ENCODE measurements at regions not wholly inside any gene's neighbourhood (a gene's known extent, or its start where the extent isn't known, plus 50 kb on each side); places are given as distances from the start of the nearest gene placed in this dataset.

GRCh38 chr1:184858288-184858687 is 103.6 kb upstream of the EDEM3 start (continued):
- TF ChIP-seq, protein P1, sequence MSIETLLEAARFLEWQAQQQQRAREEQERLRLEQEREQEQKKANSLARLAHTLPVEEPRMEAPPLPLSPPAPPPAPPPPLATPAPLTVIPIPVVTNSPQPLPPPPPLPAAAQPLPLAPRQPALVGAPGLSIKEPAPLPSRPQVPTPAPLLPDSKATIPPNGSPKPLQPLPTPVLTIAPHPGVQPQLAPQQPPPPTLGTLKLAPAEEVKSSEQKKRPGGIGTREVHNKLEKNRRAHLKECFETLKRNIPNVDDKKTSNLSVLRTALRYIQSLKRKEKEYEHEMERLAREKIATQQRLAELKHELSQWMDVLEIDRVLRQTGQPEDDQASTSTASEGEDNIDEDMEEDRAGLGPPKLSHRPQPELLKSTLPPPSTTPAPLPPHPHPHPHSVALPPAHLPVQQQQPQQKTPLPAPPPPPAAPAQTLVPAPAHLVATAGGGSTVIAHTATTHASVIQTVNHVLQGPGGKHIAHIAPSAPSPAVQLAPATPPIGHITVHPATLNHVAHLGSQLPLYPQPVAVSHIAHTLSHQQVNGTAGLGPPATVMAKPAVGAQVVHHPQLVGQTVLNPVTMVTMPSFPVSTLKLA (IDR thresholded peaks at IDR 0.05) = no peak
- no peak for TF ChIP-seq JARID2 (CRISPR knock-in tag; IDR thresholded peaks at IDR 0.05; ENCODE audit: insufficient replicate concordance)
- TF ChIP-seq POGK (CRISPR knock-in tag; conservative IDR thresholded peaks at IDR 0.05) = no peak
- no peak for TF ChIP-seq ZSCAN31 (CRISPR knock-in tag; IDR thresholded peaks at IDR 0.05; ENCODE audit: low read depth)
- TF ChIP-seq ZNF891 (CRISPR knock-in tag; IDR thresholded peaks at IDR 0.05) = no peak
- TF ChIP-seq SIN3A (IDR thresholded peaks at IDR 0.05; ENCODE audit: borderline replicate concordance, low read depth, low read length) = no peak
- no peak for TF ChIP-seq CENPX (CRISPR knock-in tag; IDR thresholded peaks at IDR 0.05)
- no peak for TF ChIP-seq HCFC1 (IDR thresholded peaks at IDR 0.05; ENCODE audit: low read depth, low read length)

GRCh38 chr1:184854496-184855140 is 100.0 kb upstream of the EDEM3 start:
- 0% methylated on average over 1 of the region's 1 CpG for WGBS (ENCODE audit: low lambda C conversion rate)
- Histone ChIP-seq H3K27ac (ENCODE audit: extremely low read length, insufficient read depth, low read length) (no peak overlapping the region), H3K9me3 (ENCODE audit: low read length) (no peaks in the 10 kb centered on the region), H3K4me2 (ENCODE audit: low read depth, low read length) (no peak overlapping the region), H3K9ac (ENCODE audit: insufficient read depth, low read depth, low read length) (no peak overlapping the region), H2AFZ (ENCODE audit: low read length) (no peak overlapping the region), H3K4me3 (replicated peaks in 1 of 3; ENCODE audit: insufficient read depth in 1 of 3, low read depth in 2 of 3, low read length in 3 of 3) (no peak overlapping the region), H3K4me1 (ENCODE audit: insufficient read depth, low read length) (no peaks in the 10 kb centered on the region), H3K79me2 (ENCODE audit: insufficient read depth, low read length) (no peaks in the 10 kb centered on the region), H3K36me3 (replicated peaks in 1 of 2; ENCODE audit: control insufficient read depth in 1 of 2, insufficient read depth in 2 of 2, low read length in 2 of 2) (no peaks in the 10 kb centered on the region), H3K27me3 (ENCODE audit: control insufficient read depth in 1 of 2, insufficient read depth in 2 of 2, low read length in 2 of 2) (0 out of 5 replicates have a peak, but pooled peaks cover 0 to 4% of the 10 kb centered on the region in 2 experiments), H4K20me1 (ENCODE audit: insufficient read depth, low read length) (no peaks in the 10 kb centered on the region)
- POLR2A ChIA-PET = no interaction called here
- in situ Hi-C loops (cut with HindIII; ENCODE audit: extremely low pct_ligation_motif_present, low pct_unique_long_range_greater_than_20kb) (no loop called here), intact Hi-C loops (cut with micrococcal nuclease; ENCODE audit: unreplicated experiment) (no loop called here)
- no peak for FAIRE-seq
- ATAC-seq = no peak
- no TSS peak for BruUV-seq (replicated peaks)
- CTCF ChIA-PET (ENCODE audit: low intra/inter-chr PET ratio, low total read pairs) = no interaction called here
- no peak for DNase-seq (ENCODE audit: low spot score)
- TF ChIP-seq MEF2D (CRISPR knock-in tag; IDR thresholded peaks at IDR 0.05) (no peak), NFRKB (IDR thresholded peaks at IDR 0.05) (no peak), GPN1 (CRISPR knock-in tag; IDR thresholded peaks at IDR 0.05; ENCODE audit: borderline replicate concordance) (no peak), XBP1 (CRISPR knock-in tag; IDR thresholded peaks at IDR 0.05) (no peak), ZSCAN25 (CRISPR knock-in tag; IDR thresholded peaks at IDR 0.05) (no peak), ZBTB26 (CRISPR knock-in tag; IDR thresholded peaks at IDR 0.05; ENCODE audit: borderline replicate concordance) (no peak)
- TF ChIP-seq, protein P2, sequence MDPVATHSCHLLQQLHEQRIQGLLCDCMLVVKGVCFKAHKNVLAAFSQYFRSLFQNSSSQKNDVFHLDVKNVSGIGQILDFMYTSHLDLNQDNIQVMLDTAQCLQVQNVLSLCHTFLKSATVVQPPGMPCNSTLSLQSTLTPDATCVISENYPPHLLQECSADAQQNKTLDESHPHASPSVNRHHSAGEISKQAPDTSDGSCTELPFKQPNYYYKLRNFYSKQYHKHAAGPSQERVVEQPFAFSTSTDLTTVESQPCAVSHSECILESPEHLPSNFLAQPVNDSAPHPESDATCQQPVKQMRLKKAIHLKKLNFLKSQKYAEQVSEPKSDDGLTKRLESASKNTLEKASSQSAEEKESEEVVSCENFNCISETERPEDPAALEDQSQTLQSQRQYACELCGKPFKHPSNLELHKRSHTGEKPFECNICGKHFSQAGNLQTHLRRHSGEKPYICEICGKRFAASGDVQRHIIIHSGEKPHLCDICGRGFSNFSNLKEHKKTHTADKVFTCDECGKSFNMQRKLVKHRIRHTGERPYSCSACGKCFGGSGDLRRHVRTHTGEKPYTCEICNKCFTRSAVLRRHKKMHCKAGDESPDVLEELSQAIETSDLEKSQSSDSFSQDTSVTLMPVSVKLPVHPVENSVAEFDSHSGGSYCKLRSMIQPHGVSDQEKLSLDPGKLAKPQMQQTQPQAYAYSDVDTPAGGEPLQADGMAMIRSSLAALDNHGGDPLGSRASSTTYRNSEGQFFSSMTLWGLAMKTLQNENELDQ (CRISPR knock-in tag; IDR thresholded peaks at IDR 0.05; ENCODE audit: borderline replicate concordance) = no peak
- TF ChIP-seq, protein P3, sequence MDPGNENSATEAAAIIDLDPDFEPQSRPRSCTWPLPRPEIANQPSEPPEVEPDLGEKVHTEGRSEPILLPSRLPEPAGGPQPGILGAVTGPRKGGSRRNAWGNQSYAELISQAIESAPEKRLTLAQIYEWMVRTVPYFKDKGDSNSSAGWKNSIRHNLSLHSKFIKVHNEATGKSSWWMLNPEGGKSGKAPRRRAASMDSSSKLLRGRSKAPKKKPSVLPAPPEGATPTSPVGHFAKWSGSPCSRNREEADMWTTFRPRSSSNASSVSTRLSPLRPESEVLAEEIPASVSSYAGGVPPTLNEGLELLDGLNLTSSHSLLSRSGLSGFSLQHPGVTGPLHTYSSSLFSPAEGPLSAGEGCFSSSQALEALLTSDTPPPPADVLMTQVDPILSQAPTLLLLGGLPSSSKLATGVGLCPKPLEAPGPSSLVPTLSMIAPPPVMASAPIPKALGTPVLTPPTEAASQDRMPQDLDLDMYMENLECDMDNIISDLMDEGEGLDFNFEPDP (CRISPR knock-in tag; conservative IDR thresholded peaks at IDR 0.05) = no peak
